Activated CD8-positive, alpha-beta memory T cell treated with anti-CD3 and anti-CD28 coated beads, Interleukin-2, amount 50 U/mL, for 24 hours (primary cell): ENCODE measurements at regions not wholly inside any gene's neighbourhood (a gene's known extent, or its start where the extent isn't known, plus 50 kb on each side); places are given as distances from the start of the nearest gene placed in this dataset.

Experiments used
- DNase-seq: peaks from one replicate; pipeline ENCODE4 v3.0.0-alpha.2; 2020; ENCODE audit errors: extremely low read depth

- DNase-seq: no peak
Measured at GRCh38 chr17:51487947-51488346, 227.6 kb downstream of the UTP18 start.

- DNase-seq: no peak
Measured at GRCh38 chr17:51491416-51491815, 231.1 kb downstream of the UTP18 start.

GRCh38 chr17:51493206-51493605, 232.9 kb downstream of the UTP18 start:
- DNase-seq: no peak

DNA sequence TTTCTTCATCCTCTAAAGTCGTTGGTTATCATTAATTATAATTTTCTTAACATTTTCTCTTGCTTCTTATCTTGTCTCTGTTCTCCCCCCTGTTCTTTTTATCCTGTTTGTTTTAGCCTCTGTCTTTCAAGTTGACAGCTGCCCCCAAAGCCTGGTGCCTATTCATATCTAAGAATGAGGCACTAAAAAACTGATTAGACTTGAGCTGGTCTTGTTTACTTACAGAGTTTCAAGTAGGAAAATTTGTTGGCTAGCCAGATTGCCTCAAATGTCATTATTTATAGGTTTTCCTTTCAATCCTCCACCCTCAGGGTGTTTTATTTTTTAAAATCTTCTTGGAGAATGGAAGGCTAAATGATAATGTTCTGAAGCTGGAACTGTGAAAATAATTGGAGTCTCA, 236.0 kb downstream of the UTP18 start:
- no peak for DNase-seq

- DNase-seq: no peak
Measured at GRCh38 chr17:51499897-51500296, 239.6 kb downstream of the UTP18 start.

GRCh38 chr17:51500454-51500853, 240.1 kb downstream of the UTP18 start:
- no peak for DNase-seq

- no peak for DNase-seq
Measured at GRCh38 chr17:51505450-51505849, 245.1 kb downstream of the UTP18 start.

GRCh38 chr17:51507444-51507843, 247.1 kb downstream of the UTP18 start:
- no peak for DNase-seq

- no peak for DNase-seq
Measured at GRCh38 chr17:51508048-51508447, 247.7 kb downstream of the UTP18 start.

- no peak for DNase-seq
Measured at GRCh38 chr17:51510940-51511339, 250.6 kb downstream of the UTP18 start.

DNA sequence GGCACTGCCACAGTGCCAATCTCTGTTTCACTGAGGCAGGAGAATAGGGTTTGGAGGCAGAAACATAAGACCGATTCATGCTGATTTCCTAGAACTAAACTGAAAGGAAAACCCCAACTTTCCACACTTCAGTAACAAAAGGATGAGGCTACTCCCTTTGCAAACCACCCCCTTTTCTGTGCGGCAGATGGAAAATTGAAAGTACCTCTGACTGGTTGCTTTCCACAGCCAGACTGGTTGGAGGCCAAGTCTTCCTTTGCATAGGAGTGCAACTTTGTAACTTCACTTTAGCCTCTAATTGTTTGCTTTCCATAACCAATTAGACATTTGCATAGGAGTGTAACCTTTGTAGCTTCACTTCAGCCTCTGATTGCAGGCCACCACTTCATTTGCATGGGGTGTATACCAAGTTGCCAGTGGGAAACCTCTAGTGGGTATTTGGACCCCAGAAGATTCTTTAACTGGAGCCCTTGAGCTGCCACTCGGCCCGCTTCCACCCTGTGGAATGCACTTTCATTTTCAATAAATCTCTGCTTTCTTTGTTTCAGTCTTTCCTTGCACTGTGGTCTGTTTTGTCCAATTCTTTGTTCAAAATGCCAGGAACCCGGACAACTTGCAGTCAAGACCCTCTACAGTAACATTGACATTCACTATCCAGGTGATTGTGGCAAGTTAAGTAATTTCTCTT, 252.0 kb downstream of the UTP18 start:
- DNase-seq: no peak

DNA sequence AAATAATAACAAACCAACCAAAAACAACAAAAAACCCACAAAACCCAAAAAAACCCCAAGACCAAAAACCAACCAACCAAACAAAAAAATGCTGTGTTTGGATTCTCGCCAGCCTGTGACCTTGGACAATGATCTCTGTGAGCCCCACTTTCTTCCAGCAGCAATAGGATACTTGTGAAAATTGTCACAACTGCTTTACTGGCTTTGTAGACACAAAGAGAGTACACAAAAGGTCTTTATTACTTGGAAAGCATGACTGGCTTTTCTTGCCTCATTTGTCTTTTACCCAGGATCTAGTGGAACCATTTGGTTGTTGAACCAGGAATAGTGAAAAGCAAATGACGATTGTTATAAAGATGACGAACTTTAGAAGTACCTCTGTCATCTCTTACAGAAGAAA, 256.6 kb downstream of the UTP18 start:
- no peak for DNase-seq

DNA sequence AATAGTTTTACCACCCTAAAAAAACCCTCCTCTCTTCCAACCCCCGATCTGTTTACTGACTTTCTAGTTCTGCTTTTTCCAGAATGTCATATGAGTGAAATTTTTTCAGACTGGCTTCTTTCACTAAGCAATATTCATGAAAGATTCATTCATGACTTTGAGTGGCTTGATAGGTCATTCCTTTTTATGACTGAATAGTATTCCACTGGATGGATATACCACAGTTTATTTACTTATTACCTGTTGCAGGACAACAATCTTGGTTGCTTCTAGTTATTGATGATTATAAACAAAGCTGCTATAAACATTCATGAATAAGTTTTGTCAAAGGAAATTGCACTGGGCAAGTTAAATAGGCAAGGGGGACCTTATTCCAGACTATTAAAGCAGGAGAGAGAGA, 264.2 kb downstream of the UTP18 start:
- no peak for DNase-seq

DNA sequence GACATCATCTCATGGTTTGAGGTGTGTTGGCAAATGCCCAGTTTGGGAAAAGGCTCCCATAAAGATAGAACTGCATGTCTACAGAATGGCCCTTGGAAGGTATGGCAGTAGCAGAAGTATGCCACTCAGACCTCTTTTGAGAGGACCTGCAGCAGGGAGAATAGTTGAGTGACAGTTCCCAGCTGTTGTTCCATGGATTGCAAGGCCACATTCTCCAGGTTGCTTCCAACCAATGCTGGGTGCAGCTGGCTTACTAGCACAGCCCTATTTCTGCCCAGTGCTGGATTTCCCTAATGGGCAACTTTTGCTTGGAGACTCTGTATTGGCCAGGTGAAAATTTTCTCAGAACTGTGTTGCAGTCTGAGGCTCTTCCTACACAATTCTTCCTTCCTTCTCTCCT, 266.2 kb downstream of the UTP18 start:
- DNase-seq: no peak

- DNase-seq: no peak
Measured at GRCh38 chr17:51527225-51527982, 267.1 kb downstream of the UTP18 start.

- DNase-seq: no peak
Measured at GRCh38 chr17:51528111-51528510, 267.8 kb downstream of the UTP18 start.

GRCh38 chr17:51533219-51533618, 272.9 kb downstream of the UTP18 start:
- no peak for DNase-seq

DNA sequence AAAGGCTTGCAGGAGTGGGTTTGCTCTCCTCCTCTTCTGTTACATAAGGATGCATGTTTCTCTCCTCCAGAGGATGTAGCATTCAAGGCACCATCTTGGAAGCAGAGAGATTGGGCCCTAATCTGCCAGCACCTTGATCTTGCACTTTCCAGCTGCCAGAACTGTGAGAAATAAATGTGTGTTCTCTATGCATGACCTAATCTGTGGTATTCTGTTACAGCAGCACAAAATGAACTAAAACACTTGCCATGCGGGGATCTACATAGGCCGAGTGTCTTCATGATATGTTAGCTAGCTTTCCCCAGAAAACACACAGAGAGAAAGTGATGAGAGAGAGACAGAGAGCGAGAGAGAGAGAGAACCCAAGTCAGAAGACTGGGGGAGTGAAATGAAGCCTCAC, 273.5 kb downstream of the UTP18 start:
- no peak for DNase-seq

DNA sequence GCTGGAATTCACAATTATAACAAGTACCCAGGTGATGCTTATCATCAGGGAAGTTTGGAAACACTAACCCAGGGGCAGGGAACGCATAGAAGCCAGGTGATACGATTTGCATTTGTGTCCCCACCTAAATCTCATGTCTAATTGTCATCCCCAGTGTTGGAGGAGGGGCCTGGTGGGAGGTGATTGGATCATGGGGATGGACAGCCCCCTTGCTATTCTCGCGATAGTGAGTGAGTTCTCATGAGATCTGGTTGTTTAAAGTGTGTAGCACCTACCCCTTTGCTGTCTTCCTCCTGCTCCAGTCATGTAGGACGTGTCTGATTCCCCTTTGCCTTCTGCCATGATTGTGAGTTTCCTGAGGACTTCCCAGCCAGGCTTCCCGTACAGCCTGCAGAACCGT, 276.3 kb downstream of the UTP18 start:
- no peak for DNase-seq

- no peak for DNase-seq
Measured at GRCh38 chr17:51537996-51538550, 277.7 kb downstream of the UTP18 start.

GRCh38 chr17:51540151-51540550, 279.8 kb downstream of the UTP18 start:
- no peak for DNase-seq

DNA sequence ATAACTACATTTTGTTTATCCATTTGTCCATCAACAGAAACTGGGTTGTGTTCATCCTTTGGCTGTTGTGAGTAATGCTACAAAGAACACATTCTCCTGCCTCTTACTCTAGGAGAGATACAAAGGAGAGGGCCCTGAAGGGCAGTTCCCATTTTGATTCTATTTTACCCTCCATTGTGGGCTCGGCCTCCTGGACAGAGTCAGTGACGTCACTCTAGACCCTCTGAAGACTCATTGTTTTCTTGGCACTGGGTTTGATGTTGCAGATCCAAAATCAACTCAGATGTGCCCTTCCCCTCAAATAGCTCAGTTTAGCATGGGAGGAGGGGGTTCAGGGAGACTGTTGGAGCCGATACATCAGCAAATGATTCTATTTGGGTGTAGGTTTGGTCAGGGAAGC, 280.9 kb downstream of the UTP18 start:
- no peak for DNase-seq

DNA sequence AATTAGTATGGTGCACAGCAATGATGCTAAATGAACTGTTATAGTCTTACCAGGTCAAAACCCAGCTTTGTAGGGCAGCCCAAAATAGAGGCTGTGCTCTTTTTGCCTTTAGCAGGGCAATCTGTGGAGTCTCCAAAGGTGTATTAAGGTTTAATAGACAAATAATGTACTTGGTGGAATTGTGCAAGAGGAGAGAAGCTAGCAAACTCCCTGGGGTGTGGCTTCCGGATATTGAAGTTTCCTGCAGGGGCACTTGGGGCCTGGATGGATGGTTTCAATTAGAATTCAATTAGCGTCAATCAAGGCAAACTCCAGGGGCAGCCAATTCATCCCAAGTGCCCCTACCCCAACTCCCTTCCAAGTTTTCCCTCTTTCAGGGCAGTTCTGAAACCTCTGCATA, 285.8 kb downstream of the UTP18 start:
- no peak for DNase-seq
